22Rv1 (cell line): ENCODE measurements at regions not wholly inside any gene's neighbourhood (a gene's known extent, or its start where the extent isn't known, plus 50 kb on each side); places are given as distances from the start of the nearest gene placed in this dataset.

Experiments used
- ZFX ChIP-seq: fragments of 450-650 bp; IDR thresholded peaks from 2 replicates; pipeline ENCODE4 v1.6.1; 2017; ENCODE audit warnings: antibody characterized with exemption, borderline replicate concordance
- TF ChIP-seq, protein P1 (sequence below): fragments of 450-650 bp; IDR thresholded peaks from 2 replicates; pipeline ENCODE4 v1.5.1; 2017; ENCODE audit warnings: mild to moderate bottlenecking

DNA sequence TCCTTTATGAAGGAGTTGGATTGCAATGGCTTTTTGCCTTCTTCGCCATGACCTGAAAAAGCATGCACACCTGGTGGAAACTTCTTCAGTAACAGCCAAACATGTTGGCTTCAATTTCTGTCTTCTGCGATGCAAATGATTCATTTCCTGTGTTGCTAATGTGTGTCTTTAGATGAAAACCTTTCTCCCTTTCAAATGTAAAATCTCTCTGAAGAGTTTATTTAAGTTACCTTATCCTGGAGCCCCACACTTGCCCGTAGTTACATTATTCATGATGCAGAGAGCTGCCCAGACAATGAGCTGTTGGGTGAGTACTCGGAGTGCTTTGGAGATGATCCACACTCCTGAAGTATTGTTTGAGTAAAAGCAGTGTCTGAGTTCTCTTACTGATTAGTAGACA is 1100.9 kb downstream of the RPA4 start:
- TF ChIP-seq, protein P1, sequence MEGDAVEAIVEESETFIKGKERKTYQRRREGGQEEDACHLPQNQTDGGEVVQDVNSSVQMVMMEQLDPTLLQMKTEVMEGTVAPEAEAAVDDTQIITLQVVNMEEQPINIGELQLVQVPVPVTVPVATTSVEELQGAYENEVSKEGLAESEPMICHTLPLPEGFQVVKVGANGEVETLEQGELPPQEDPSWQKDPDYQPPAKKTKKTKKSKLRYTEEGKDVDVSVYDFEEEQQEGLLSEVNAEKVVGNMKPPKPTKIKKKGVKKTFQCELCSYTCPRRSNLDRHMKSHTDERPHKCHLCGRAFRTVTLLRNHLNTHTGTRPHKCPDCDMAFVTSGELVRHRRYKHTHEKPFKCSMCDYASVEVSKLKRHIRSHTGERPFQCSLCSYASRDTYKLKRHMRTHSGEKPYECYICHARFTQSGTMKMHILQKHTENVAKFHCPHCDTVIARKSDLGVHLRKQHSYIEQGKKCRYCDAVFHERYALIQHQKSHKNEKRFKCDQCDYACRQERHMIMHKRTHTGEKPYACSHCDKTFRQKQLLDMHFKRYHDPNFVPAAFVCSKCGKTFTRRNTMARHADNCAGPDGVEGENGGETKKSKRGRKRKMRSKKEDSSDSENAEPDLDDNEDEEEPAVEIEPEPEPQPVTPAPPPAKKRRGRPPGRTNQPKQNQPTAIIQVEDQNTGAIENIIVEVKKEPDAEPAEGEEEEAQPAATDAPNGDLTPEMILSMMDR: no peak
- TF ChIP-seq ZFX: no peak
